ENCODE measurements at regions not wholly inside any gene's neighbourhood (a gene's known extent, or its start where the extent isn't known, plus 50 kb on each side); places are given as distances from the start of the nearest gene placed in this dataset.
"Not testable (repeated sequence)": the region's sequence is repeated elsewhere in the genome, so short reads cannot be mapped to it uniquely, and the experiment has no call there.

DNA sequence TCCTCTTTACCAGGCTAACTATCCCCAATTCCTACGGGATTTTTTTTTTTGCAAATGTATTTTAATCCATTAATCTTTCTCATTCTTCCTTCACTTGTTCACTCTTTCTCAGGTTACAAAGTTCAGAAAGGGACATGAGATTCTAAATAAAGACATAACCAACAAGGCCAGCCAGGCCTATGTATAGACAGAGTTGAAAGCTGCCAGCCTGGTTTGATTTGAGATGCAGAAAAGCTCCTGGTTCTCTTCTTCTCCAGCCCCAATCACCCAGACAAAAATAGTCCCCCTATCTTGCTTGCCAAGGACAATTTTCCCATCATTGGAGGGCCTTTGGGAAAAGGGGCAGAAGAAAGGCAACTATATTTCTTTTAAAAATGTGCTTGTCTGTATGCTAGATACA lies 398.8 kb downstream of the NFIB start (continued):
- TF ChIP-seq HNF4A (conservative IDR thresholded peaks at IDR 0.05) (no peak), YY1 (IDR thresholded peaks at IDR 0.05) (no peak)

DNA sequence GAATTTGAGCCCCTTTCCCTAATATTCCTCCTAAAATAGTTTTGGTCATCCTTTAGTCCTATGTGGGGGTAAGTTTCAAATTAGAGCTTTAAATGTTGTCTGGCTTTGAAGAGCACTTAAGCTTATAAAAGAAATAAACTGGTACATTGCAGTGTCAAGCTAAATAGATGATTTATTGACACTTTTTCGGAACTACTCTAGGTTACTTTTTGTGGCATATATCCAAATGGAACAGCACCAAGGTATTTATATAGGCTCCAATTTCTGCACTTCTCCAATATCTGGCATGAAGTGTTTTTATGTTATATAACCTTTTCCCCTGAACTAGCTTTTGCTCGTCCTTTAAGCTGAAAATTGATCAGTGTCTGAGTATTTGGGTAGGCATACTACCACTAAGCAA lies 402.5 kb downstream of the NFIB start:
- Histone ChIP-seq H3K36me3 (ENCODE audit: control insufficient read depth in 4 of 4, insufficient read depth in 3 of 4, low read depth in 1 of 4, low read length in 3 of 4) (no peaks in the 10 kb centered on the region), H3K4me1 (ENCODE audit: control insufficient read depth in 4 of 4, insufficient read depth in 4 of 4, low read length in 3 of 4) (no peaks in the 10 kb centered on the region), H3K4me3 (ENCODE audit: low read depth in 1 of 3, low read length in 3 of 3) (no peak overlapping the region), H3K9me3 (ENCODE audit: control insufficient read depth in 4 of 4, low read length in 3 of 4) (no peaks in the 10 kb centered on the region), H3K27me3 (ENCODE audit: control insufficient read depth in 4 of 4, insufficient read depth in 4 of 4, low read length in 3 of 4) (no peaks in the 10 kb centered on the region), H3K27ac (ENCODE audit: low read depth in 1 of 2, low read length in 2 of 2) (no peak overlapping the region), H3K9ac (ENCODE audit: low read depth in 1 of 2, low read length in 2 of 2) (no peak overlapping the region)
- TF ChIP-seq HNF4G (IDR thresholded peaks at IDR 0.05), result no peak
- no peak for TF ChIP-seq RXRA (IDR thresholded peaks at IDR 0.05)
- TF ChIP-seq, protein P1, sequence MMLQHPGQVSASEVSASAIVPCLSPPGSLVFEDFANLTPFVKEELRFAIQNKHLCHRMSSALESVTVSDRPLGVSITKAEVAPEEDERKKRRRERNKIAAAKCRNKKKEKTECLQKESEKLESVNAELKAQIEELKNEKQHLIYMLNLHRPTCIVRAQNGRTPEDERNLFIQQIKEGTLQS (IDR thresholded peaks at IDR 0.05), result no peak
- TF ChIP-seq GABPA (IDR thresholded peaks at IDR 0.05 in 1 of 2, conservative IDR thresholded peaks at IDR 0.05 in 1 of 2), result no peak
- TF ChIP-seq TAF1 (conservative IDR thresholded peaks at IDR 0.05), result no peak
- TF ChIP-seq, protein P2, sequence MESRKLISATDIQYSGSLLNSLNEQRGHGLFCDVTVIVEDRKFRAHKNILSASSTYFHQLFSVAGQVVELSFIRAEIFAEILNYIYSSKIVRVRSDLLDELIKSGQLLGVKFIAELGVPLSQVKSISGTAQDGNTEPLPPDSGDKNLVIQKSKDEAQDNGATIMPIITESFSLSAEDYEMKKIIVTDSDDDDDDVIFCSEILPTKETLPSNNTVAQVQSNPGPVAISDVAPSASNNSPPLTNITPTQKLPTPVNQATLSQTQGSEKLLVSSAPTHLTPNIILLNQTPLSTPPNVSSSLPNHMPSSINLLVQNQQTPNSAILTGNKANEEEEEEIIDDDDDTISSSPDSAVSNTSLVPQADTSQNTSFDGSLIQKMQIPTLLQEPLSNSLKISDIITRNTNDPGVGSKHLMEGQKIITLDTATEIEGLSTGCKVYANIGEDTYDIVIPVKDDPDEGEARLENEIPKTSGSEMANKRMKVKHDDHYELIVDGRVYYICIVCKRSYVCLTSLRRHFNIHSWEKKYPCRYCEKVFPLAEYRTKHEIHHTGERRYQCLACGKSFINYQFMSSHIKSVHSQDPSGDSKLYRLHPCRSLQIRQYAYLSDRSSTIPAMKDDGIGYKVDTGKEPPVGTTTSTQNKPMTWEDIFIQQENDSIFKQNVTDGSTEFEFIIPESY (IDR thresholded peaks at IDR 0.05), result no peak
- TF ChIP-seq, protein P3, sequence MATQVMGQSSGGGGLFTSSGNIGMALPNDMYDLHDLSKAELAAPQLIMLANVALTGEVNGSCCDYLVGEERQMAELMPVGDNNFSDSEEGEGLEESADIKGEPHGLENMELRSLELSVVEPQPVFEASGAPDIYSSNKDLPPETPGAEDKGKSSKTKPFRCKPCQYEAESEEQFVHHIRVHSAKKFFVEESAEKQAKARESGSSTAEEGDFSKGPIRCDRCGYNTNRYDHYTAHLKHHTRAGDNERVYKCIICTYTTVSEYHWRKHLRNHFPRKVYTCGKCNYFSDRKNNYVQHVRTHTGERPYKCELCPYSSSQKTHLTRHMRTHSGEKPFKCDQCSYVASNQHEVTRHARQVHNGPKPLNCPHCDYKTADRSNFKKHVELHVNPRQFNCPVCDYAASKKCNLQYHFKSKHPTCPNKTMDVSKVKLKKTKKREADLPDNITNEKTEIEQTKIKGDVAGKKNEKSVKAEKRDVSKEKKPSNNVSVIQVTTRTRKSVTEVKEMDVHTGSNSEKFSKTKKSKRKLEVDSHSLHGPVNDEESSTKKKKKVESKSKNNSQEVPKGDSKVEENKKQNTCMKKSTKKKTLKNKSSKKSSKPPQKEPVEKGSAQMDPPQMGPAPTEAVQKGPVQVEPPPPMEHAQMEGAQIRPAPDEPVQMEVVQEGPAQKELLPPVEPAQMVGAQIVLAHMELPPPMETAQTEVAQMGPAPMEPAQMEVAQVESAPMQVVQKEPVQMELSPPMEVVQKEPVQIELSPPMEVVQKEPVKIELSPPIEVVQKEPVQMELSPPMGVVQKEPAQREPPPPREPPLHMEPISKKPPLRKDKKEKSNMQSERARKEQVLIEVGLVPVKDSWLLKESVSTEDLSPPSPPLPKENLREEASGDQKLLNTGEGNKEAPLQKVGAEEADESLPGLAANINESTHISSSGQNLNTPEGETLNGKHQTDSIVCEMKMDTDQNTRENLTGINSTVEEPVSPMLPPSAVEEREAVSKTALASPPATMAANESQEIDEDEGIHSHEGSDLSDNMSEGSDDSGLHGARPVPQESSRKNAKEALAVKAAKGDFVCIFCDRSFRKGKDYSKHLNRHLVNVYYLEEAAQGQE (IDR thresholded peaks at IDR 0.05), result no peak
- TF ChIP-seq, protein P4, sequence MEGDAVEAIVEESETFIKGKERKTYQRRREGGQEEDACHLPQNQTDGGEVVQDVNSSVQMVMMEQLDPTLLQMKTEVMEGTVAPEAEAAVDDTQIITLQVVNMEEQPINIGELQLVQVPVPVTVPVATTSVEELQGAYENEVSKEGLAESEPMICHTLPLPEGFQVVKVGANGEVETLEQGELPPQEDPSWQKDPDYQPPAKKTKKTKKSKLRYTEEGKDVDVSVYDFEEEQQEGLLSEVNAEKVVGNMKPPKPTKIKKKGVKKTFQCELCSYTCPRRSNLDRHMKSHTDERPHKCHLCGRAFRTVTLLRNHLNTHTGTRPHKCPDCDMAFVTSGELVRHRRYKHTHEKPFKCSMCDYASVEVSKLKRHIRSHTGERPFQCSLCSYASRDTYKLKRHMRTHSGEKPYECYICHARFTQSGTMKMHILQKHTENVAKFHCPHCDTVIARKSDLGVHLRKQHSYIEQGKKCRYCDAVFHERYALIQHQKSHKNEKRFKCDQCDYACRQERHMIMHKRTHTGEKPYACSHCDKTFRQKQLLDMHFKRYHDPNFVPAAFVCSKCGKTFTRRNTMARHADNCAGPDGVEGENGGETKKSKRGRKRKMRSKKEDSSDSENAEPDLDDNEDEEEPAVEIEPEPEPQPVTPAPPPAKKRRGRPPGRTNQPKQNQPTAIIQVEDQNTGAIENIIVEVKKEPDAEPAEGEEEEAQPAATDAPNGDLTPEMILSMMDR (IDR thresholded peaks at IDR 0.05; ENCODE audit: low read depth, low read length, missing input control), result no peak
- TF ChIP-seq FOXA1 (IDR thresholded peaks at IDR 0.05), result no peak
- TF ChIP-seq, protein P5, sequence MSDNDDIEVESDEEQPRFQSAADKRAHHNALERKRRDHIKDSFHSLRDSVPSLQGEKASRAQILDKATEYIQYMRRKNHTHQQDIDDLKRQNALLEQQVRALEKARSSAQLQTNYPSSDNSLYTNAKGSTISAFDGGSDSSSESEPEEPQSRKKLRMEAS (IDR thresholded peaks at IDR 0.05), result no peak
- TF ChIP-seq EGR1 (IDR thresholded peaks at IDR 0.05; ENCODE audit: low read depth in 2 of 2), result no peak
- no peak for TF ChIP-seq JUND (IDR thresholded peaks at IDR 0.05)
- no peak for TF ChIP-seq YY1 (IDR thresholded peaks at IDR 0.05)
- DNase-seq (ENCODE audit: low spot score), result no peak
- 70% methylated on average over 2 of the region's 2 CpGs for WGBS

DNA sequence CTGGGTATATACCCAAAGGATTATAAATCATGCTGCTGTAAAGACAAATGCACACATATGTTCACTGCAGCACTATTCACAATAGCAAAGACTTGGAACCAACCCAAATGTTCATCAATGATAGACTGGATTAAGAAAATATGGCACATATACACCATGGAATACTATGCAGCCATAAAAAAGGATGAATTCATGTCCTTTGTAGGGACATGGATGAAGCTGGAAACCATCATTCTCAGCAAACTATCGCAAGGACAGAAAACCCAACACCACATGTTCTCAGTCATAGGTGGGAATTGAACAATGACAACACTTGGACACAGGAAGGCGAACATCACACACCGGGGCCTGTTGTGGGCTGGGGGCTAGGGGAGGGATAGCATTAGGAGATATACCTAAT lies 406.1 kb downstream of the NFIB start:
- H3K4me1 ChIP-seq (ENCODE audit: control insufficient read depth in 4 of 4, insufficient read depth in 4 of 4, low read length in 3 of 4); H3K9ac ChIP-seq (ENCODE audit: low read depth in 1 of 2, low read length in 2 of 2): not testable (repeated sequence)

More for the DNA sequence above, 406.1 kb downstream of the NFIB start:
- WGBS, result 85% methylated on average over 3 of the region's 3 CpGs
- not testable (repeated sequence) for H3K4me3 ChIP-seq (ENCODE audit: low read depth in 1 of 3, low read length in 3 of 3); DNase-seq (ENCODE audit: low spot score); H3K9me3 ChIP-seq (ENCODE audit: control insufficient read depth in 4 of 4, low read length in 3 of 4); H3K27me3 ChIP-seq (ENCODE audit: control insufficient read depth in 4 of 4, insufficient read depth in 4 of 4, low read length in 3 of 4); H3K27ac ChIP-seq (ENCODE audit: low read depth in 1 of 2, low read length in 2 of 2); H3K36me3 ChIP-seq (ENCODE audit: control insufficient read depth in 4 of 4, insufficient read depth in 3 of 4, low read depth in 1 of 4, low read length in 3 of 4)
